ENCODE measurements at regions not wholly inside any gene's neighbourhood (a gene's known extent, or its start where the extent isn't known, plus 50 kb on each side); places are given as distances from the start of the nearest gene placed in this dataset.

GRCh38 chr7:156005202-156005691 lies 193.0 kb upstream of the SHH start:
- no peaks in the 10 kb centered on the region for H3K4me1 Mint-ChIP-seq
- peaks cover 8% of the 10 kb centered on the region for H3K9me3 Mint-ChIP-seq
- ATAC-seq (replicated peaks), result no peak
- no peak overlapping the region for H3K27ac Mint-ChIP-seq
- no peak overlapping the region for H3K4me3 Mint-ChIP-seq
- no peaks in the 10 kb centered on the region for H3K36me3 Mint-ChIP-seq (ENCODE audit: low read depth)
- peaks cover 10% of the 10 kb centered on the region for H3K27me3 Mint-ChIP-seq

GRCh38 chr7:156004265-156005201 lies 192.3 kb upstream of the SHH start:
- no peak overlapping the region for H3K4me3 Mint-ChIP-seq
- no peak overlapping the region for H3K27ac Mint-ChIP-seq
- ATAC-seq (replicated peaks), result no peak
- H3K27me3 Mint-ChIP-seq, result peaks cover 6% of the 10 kb centered on the region
- H3K36me3 Mint-ChIP-seq (ENCODE audit: low read depth), result no peaks in the 10 kb centered on the region
- peaks cover 3% of the 10 kb centered on the region for H3K9me3 Mint-ChIP-seq
- H3K4me1 Mint-ChIP-seq, result no peaks in the 10 kb centered on the region

GRCh38 chr7:156003220-156004162 lies 191.2 kb upstream of the SHH start:
- Mint-ChIP-seq H3K4me3 (no peak overlapping the region), H3K36me3 (ENCODE audit: low read depth) (no peaks in the 10 kb centered on the region), H3K4me1 (no peaks in the 10 kb centered on the region), H3K27ac (no peak overlapping the region), H3K27me3 (peaks cover 6% of the 10 kb centered on the region), H3K9me3 (no peaks in the 10 kb centered on the region)
- no peak for ATAC-seq (replicated peaks)

GRCh38 chr7:156002362-156003066 lies 190.3 kb upstream of the SHH start:
- no peak for ATAC-seq (replicated peaks)
- H3K27me3 Mint-ChIP-seq, result peaks cover 10% of the 10 kb centered on the region
- no peaks in the 10 kb centered on the region for H3K36me3 Mint-ChIP-seq (ENCODE audit: low read depth)
- no peaks in the 10 kb centered on the region for H3K4me1 Mint-ChIP-seq
- H3K27ac Mint-ChIP-seq, result no peak overlapping the region
- no peak overlapping the region for H3K4me3 Mint-ChIP-seq
- no peaks in the 10 kb centered on the region for H3K9me3 Mint-ChIP-seq

- no peaks in the 10 kb centered on the region for H3K4me1 Mint-ChIP-seq
- H3K4me3 Mint-ChIP-seq, result no peak overlapping the region
- no peaks in the 10 kb centered on the region for H3K36me3 Mint-ChIP-seq (ENCODE audit: low read depth)
- peaks cover 17% of the 10 kb centered on the region for H3K27me3 Mint-ChIP-seq
- H3K27ac Mint-ChIP-seq, result no peak overlapping the region
- no peaks in the 10 kb centered on the region for H3K9me3 Mint-ChIP-seq
- ATAC-seq (replicated peaks), result no peak
Measured at GRCh38 chr7:156001496-156002260, 189.4 kb upstream of the SHH start.

- no peak for ATAC-seq (replicated peaks)
- H3K27me3 Mint-ChIP-seq, result peaks cover 17% of the 10 kb centered on the region
- H3K36me3 Mint-ChIP-seq (ENCODE audit: low read depth), result no peaks in the 10 kb centered on the region
- H3K9me3 Mint-ChIP-seq, result no peaks in the 10 kb centered on the region
- no peak overlapping the region for H3K27ac Mint-ChIP-seq
- H3K4me1 Mint-ChIP-seq, result no peaks in the 10 kb centered on the region
- no peak overlapping the region for H3K4me3 Mint-ChIP-seq
Measured at GRCh38 chr7:156000601-156001396, 188.5 kb upstream of the SHH start.

- H3K4me3 Mint-ChIP-seq, result no peak overlapping the region
Measured at GRCh38 chr7:155999631-156000489, 187.6 kb upstream of the SHH start.

GRCh38 chr7:155998766-155999630 lies 186.7 kb upstream of the SHH start:
- H3K4me1 Mint-ChIP-seq, result peaks cover 6% of the 10 kb centered on the region
- H3K9me3 Mint-ChIP-seq, result no peaks in the 10 kb centered on the region
- no peak overlapping the region for H3K4me3 Mint-ChIP-seq
- H3K27me3 Mint-ChIP-seq, result peaks cover 27% of the 10 kb centered on the region
- no peaks in the 10 kb centered on the region for H3K36me3 Mint-ChIP-seq (ENCODE audit: low read depth)
- ATAC-seq (replicated peaks), result no peak
- no peak overlapping the region for H3K27ac Mint-ChIP-seq

More at GRCh38 chr7:155999631-156000489, 187.6 kb upstream of the SHH start:
- no peak for ATAC-seq (replicated peaks)
- Mint-ChIP-seq H3K36me3 (ENCODE audit: low read depth) (no peaks in the 10 kb centered on the region), H3K4me1 (no peaks in the 10 kb centered on the region), H3K27me3 (peaks cover 18% of the 10 kb centered on the region), H3K27ac (no peak overlapping the region), H3K9me3 (no peaks in the 10 kb centered on the region)

GRCh38 chr7:155998328-155998691 lies 186.0 kb upstream of the SHH start:
- Mint-ChIP-seq H3K27me3 (peaks cover 34% of the 10 kb centered on the region), H3K9me3 (no peaks in the 10 kb centered on the region), H3K4me3 (peak overlapping the region; percentile 38), H3K27ac (no peak overlapping the region), H3K4me1 (peaks cover 6% of the 10 kb centered on the region), H3K36me3 (ENCODE audit: low read depth) (no peaks in the 10 kb centered on the region)
- ATAC-seq (replicated peaks), result peak; percentile 52

- Mint-ChIP-seq H3K27me3 (peaks cover 36% of the 10 kb centered on the region), H3K36me3 (ENCODE audit: low read depth) (no peaks in the 10 kb centered on the region), H3K4me1 (peaks cover 6% of the 10 kb centered on the region), H3K27ac (no peak overlapping the region), H3K9me3 (no peaks in the 10 kb centered on the region), H3K4me3 (peak overlapping the region; percentile 38)
- ATAC-seq (replicated peaks), result peak; percentile 16
Measured at GRCh38 chr7:155997431-155998327, 185.4 kb upstream of the SHH start.

Measured in activated T-helper 17 cell treated with anti-CD3 and anti-CD28 coated beads, Interleukin-2, amount 50 U/mL, for 72 hours (primary cell).